T47D (cell line): ENCODE measurements at regions not wholly inside any gene's neighbourhood (a gene's known extent, or its start where the extent isn't known, plus 50 kb on each side); places are given as distances from the start of the nearest gene placed in this dataset.

Experiments
- DNase-seq, 2 experiments: peaks; one replicate each; pipeline versions ENCODE4 v3.0.0 to v3.0.0-alpha.2; 2011 to 2012; ENCODE audit warnings: low read depth in 1 of 2, low spot score in 1 of 2
- JUND ChIP-seq: IDR thresholded peaks from 2 replicates; pipeline ENCODE4 v1.6.1; 2012; ENCODE audit warnings: low read depth
- in situ Hi-C: cut with HindIII; loops from 2 replicates; pipeline ENCODE4 v1.10.0; 2016; ENCODE audit warnings: low sequenced_read_pairs, low pct_unique_long_range_greater_than_20kb

DNA sequence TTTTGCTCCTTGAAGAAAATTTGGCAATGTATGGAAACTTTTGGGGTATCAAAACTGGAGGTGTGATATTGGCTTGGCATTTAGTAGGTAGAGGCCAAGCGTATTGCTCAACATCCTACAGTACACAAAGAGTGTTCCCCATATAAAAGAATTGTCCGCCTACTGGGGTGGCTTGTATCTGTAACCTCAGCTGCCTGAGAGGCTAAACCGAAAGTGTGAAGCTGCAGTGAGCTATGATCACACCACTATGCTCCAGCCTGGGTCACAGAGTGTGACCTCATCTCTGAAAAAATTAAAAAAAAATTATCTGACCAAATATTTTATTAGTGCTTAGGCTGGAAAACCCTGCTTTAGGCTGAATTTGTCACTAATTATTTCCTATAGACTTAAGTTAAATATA, 483.9 kb downstream of the PYDC2 start:
- no peak for DNase-seq
- in situ Hi-C loops, result no loop called here
- TF ChIP-seq JUND, result no peak

DNA sequence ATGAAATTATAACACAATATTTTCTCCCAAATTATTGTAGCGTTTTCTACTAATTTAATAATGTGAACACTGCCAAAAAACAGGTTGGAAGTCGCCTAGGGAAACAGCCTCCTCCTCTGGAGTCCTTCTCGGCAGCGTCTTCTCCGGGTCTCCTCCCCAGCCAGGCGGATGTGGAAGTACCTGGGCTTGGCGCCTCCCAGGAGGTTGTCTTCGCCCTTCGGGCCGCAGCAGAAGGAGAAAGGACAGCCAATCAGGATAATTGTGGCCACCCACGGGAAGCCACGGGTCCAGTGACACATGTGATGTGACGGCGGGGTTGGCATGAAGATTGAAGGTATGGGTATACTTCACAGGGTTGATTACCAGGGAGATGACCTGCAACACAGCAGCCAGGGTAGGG, 491.2 kb downstream of the PYDC2 start:
- TF ChIP-seq JUND, result no peak
- in situ Hi-C loops, result no loop called here
- no peak for DNase-seq

DNA sequence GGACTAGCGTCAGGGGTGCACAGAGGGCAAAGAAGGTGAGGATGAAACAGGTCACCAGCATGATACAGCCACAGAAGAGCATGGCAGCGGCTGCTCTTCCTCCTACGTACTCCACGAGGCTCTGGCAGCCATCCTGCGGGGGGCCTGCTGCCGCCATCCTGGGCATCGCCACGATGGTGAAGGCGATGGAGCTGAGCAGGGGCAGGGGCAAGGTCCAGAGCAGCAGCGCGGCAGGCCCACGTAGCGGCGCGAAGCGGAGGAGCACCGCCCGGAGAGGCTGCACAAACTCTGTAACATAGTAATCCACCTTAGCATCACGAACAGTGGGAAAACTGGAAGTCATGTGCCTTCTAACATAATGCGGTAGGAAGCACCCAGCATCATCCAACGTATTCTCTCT, 491.6 kb downstream of the PYDC2 start:
- in situ Hi-C loops, result no loop called here
- no peak for DNase-seq
- no peak for TF ChIP-seq JUND

DNA sequence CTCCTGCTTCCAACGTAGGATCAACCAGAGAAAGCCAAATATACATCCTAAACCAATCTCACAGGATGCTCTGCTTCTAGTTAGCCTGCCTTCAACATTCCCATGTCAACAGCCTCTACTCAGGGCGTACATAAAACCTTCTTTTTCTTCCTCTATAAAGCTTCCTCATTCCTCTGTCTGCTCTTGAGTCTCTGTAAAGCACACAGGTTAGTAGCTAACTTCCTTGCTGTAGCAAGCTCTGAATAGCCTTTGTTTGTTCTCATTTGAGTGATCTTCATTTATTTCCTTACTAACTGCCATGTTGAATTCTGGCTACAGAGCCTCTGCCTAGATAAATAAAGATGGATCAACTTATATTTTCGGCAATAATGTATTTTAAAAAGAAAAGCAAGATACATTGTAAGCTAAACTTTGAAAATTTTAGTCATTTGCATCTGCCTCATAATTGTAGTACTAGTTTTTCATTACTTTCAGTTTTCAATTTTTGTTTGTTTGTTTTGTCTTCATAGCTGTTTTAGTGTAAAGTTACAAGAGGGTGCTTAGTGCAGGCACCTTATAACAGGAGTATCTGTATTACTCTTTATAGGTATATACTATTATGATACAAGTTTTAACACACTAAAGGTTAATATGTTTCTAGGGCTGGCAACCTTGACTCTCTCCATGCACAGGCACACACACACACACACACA, 498.2 kb downstream of the PYDC2 start:
- in situ Hi-C loops, result no loop called here
- TF ChIP-seq JUND, result no peak
- DNase-seq, result peak in 1 of 2 experiments; percentile 48

DNA sequence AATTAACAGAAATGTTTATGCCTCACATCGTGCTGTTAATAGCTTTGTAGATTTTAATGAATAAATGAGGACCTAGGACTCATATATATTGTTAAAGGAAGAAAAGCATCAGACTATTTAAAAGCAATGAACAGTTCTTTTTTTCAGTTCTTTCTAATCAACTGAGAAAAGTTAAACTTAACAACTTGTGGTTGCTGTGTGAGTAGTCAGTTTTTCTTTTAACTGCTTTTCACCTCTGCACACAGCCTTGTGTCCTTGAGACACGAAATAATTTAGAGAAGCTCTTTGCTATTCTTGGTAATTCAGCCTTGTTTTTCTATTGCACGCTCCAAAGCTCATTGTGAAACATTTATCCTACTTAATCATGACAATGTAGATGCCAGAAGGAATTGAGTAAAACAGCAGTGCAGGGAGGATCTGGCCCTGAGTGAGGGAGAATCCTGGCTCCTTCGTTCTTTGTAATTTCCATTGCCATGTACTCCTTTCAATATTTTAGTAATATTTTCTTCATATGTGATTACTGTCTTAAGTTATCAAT, 499.0 kb downstream of the PYDC2 start:
- no peak for TF ChIP-seq JUND
- no peak for DNase-seq
- in situ Hi-C loops, result no loop called here

DNA sequence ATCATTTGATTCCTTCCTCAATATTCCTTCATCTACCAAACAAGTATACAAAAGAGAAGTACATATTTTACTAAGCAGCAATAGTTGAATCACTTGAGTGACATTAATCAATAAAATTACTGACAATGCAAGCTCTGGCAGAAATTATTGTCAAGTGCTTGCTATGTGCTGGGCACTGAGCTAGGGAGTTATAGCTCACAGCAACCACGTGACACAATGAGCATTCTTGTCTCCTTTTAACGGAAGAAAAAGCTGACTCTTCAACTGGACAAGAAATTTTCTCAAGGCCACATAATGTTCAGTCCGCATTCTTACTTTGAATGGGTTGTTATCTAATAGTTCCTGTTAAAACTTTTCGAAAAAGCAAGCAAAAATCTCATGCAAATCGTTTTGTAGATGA, 500.1 kb downstream of the PYDC2 start:
- in situ Hi-C loops, result no loop called here
- no peak for TF ChIP-seq JUND
- DNase-seq, result no peak

DNA sequence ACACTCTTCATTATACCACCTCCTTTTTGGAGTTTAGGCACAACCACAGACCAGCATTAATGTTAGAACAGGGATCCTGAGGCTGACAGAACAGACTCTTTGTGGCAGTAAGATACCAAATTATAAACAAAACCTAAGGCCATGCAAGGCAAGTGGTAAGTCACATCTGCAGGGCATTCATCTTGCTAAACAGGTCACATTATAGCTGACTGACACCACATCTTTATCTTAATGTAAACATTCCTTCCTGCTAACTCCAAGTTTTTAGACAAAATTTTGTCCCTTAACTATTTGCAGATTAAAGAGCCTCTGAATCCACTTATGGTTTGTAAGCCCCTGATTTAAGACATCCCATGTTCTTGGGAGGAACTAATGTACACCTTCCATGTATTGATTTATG, 500.6 kb downstream of the PYDC2 start:
- in situ Hi-C loops, result no loop called here
- no peak for TF ChIP-seq JUND
- DNase-seq, result no peak

DNA sequence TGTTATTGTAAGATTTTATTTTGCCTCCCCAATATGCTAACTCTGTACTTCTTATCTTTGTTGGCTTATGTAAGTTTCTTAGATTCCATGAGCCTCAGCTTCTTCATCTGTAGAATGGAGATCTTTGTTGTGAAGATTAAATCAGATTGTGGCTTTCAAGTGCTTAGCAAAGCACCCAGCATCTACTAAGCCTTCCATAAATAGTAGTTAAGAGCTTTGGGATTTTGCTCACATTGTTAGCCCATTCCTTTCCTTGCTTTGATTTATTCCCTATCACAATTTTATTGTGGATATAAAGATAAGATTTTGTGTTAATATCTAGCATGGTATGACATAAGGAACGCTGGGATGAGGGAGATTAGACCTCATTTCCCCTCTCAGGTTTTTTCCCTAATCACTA, 501.4 kb downstream of the PYDC2 start:
- no peak for TF ChIP-seq JUND
- in situ Hi-C loops, result no loop called here
- DNase-seq, result no peak

DNA sequence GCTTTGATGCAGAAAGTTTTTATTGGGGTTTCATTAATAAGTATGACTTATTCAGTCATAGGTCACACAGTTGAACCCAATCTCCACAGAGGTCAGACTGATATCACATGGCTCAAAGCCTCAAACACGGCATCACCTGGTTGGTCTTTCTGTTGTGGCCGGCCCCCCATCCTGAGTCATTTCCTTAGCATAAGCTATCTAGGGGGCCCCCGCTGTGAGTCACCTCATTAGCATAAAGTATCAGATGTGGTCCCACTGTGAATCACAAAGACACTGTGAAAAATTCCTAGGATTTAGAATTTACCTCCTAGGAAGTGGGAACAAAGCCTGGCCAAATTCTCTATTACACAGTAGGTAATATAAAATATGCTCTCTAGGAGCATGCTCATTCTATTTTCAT, 502.2 kb downstream of the PYDC2 start:
- no peak for DNase-seq
- TF ChIP-seq JUND, result no peak
- in situ Hi-C loops, result no loop called here

DNA sequence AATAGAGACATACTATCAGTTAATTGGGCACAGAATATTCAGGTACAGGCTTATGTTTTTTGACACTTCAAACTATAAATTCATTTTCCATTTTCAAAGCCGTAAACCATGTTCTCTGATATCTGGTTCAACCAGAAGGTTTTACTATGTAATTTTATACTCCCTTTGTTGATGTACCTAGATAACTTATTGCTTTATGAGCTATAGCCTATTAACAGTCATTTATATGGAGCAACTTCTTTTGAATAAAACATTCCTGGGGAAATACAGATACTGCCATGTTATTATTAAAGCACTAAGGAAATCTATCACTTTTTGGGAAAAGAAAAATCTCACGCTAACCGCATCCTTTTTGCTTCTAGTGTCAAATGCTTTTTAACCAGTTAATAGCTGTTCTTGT, 505.6 kb downstream of the PYDC2 start:
- no peak for TF ChIP-seq JUND
- no peak for DNase-seq
- in situ Hi-C loops, result no loop called here

DNA sequence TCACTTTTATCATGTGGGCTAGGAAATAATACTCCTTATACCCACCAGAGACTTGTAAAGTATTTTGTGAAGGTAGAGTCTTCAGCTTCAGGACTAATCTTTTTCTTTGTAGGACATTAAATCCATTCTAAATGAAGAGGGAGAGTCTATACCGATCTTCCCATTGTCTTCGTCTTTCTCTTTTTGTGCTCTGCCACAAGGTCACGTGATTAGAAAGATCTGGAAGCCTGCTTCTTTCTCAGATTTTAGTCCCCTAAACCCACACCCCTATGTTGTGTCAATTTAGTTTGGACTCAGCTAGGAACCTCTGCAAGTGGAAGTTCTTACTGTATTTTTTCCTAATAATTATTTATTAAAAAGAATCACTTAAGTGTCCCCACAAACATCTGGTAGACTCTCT, 507.3 kb downstream of the PYDC2 start:
- no peak for TF ChIP-seq JUND
- DNase-seq, result no peak
- in situ Hi-C loops, result no loop called here

DNA sequence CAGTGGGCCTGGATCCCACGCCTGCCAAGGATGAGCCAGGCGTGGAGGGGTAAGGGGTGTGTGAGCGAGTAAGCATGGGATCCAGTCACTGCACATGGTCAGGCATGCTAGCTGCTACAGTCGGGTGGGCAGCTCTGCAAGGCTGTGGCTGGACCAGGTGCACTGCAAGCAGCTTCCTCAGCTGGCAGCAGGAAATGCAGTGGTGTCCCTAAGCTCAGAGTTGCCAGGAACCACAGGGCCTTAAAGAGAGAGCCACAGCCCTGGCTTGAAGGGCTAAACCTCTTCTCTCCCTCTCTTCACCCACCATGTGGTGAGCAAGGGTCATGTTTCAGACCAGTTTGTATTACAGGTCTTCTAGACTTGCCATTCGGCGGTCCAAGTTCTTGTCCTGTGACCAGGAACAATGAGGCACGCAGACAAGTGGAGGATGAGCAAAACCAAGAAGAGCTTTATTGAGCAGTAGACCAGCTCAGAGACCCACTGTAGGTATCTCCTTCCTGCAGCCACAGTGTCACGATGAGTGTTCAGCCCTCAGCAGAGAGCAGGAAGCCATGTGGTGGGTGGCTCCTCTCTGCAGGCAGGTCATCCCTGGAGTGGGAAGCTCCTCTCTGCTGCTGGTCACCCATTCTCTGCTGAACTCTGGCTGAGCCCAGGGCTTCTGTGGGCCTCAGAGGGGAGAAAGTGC, 511.9 kb downstream of the PYDC2 start:
- no peak for TF ChIP-seq JUND
- no peak for DNase-seq
- in situ Hi-C loops, result no loop called here

DNA sequence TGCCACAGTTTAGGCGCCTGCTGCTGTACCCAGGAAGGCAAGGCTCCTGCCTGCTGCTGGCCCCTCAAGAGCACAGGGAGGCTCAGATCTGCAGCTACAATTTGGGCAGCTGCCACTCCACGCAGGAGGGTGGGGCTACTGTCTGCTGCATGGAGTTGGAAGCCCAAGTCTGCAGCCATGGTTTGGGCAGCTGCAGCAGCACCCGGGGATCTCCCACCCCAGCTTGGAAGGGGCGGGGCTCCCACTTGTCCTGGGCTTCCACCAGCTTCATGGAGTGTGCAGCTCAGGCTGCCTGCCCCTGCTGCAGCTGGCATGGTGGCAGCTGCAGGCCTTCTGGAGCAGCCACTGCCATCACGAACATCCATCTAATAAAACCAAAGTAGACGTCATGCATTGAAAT, 512.9 kb downstream of the PYDC2 start:
- no peak for DNase-seq
- TF ChIP-seq JUND, result no peak
- in situ Hi-C loops, result no loop called here

DNA sequence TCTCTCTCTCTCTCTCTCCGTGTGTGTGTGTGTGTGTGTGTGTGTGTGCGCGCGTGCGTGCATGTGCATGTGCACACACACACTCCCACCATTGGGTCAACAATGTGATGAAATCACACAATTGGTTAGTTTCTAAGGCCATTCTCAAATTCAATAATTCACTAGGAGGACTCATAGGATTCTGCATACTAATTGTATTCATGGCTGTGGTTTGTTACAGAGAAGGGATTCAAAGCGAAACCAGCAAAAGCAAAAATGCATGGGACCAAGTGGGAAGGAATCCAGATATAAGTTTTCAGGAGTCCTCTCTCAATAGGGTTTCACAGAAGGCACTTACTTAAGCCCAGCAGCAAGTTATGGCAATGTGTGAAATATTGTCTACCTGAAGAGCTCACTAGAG, 515.0 kb downstream of the PYDC2 start:
- TF ChIP-seq JUND, result no peak
- DNase-seq, result no peak
- in situ Hi-C loops, result no loop called here
